ENCODE measurements at regions not wholly inside any gene's neighbourhood (a gene's known extent, or its start where the extent isn't known, plus 50 kb on each side); places are given as distances from the start of the nearest gene placed in this dataset.

- Histone ChIP-seq H3K4me1 (ENCODE audit: control insufficient read depth, extremely low read depth, insufficient read depth, low read length) (no peaks in the 10 kb centered on the region), H3K4me2 (ENCODE audit: insufficient read depth, low read length) (no peak overlapping the region), H3K27ac (ENCODE audit: insufficient read depth, low read depth, low read length) (no peak overlapping the region), H3K36me3 (ENCODE audit: control insufficient read depth in 2 of 2, extremely low read depth in 1 of 2, insufficient read depth in 2 of 2, low read length in 2 of 2) (no peaks in the 10 kb centered on the region), H2AFZ (ENCODE audit: low read depth, low read length) (no peak overlapping the region), H3K9me1 (replicated peaks; ENCODE audit: control insufficient read depth, extremely low read depth, insufficient read depth, low read length) (no peaks in the 10 kb centered on the region), H3K79me2 (ENCODE audit: control insufficient read depth, insufficient read depth, low read length) (no peaks in the 10 kb centered on the region), H3K9ac (replicated peaks; ENCODE audit: extremely low read depth, insufficient read depth, low read length) (no peak overlapping the region), H3K27me3 (ENCODE audit: control insufficient read depth in 2 of 2, insufficient read depth in 2 of 2, low read length in 2 of 2) (no peaks in the 10 kb centered on the region), H3K9me3 (replicated peaks; ENCODE audit: control insufficient read depth, insufficient read depth, low read length) (no peaks in the 10 kb centered on the region), H4K20me1 (replicated peaks; ENCODE audit: control insufficient read depth, extremely low read depth, insufficient read depth, low read length) (no peaks in the 10 kb centered on the region), H3K4me3 (replicated peaks in 1 of 3; ENCODE audit: insufficient read depth in 1 of 3, low read depth in 1 of 3, low read length in 3 of 3) (no peak overlapping the region)
- DNase-seq (ENCODE audit: low read depth, low spot score) = no peak
- ChIA-PET CTCF (interaction anchor here (1.6 kb wide), 1 partner anchor 24 kb away, joined by 3 read pairs; no protein-coding TSS in a partner anchor), POLR2A (no interaction called here)
- dilution Hi-C loops (cut with MboI; ENCODE audit: extremely low pct_ligation_motif_present, low sequenced_read_pairs) = no loop called here
- TF ChIP-seq JUN (IDR thresholded peaks at IDR 0.05; ENCODE audit: borderline replicate concordance, insufficient read depth, insufficient read length, low read depth) = no peak
- no peak for TF ChIP-seq CTCF (IDR thresholded peaks at IDR 0.05; ENCODE audit: extremely low read depth in 1 of 2, insufficient read depth in 1 of 2, low read depth in 1 of 2, low read length in 2 of 2)
- TF ChIP-seq POLR2A (IDR thresholded peaks at IDR 0.05; ENCODE audit: low read depth, low read length) = no peak
- no peak for TF ChIP-seq GATA2 (IDR thresholded peaks at IDR 0.05; ENCODE audit: insufficient read depth, insufficient read length, low read depth, low read length)
- TF ChIP-seq MYC (IDR thresholded peaks at IDR 0.05; ENCODE audit: low read depth, low read length) = no peak
- TF ChIP-seq POLR2AphosphoS5 (IDR thresholded peaks at IDR 0.05; ENCODE audit: insufficient read depth, low read depth, low read length) = no peak
- TF ChIP-seq MAX (IDR thresholded peaks at IDR 0.05; ENCODE audit: insufficient read depth, insufficient read length) = no peak
- TF ChIP-seq EZH2 (IDR thresholded peaks at IDR 0.05; ENCODE audit: borderline replicate concordance, low read depth, low read length, severe bottlenecking) = no peak
- no peak for TF ChIP-seq FOS (IDR thresholded peaks at IDR 0.05; ENCODE audit: borderline replicate concordance, insufficient read depth, low read length)
- intact Hi-C loops (cut with micrococcal nuclease) = loop anchor here (2.0 kb wide), 1 partner anchor 18 kb away; no protein-coding TSS in a partner anchor
- no peak for FAIRE-seq
- BruUV-seq (replicated peaks) = no TSS peak
These were observed 107.6 kb upstream of the SRD5A3 start for GRCh38 chr4:55238407-55238806.

All from endothelial cell of umbilical vein (primary cell).